T-helper 1 cell treated with Interleukin-12 subunit alpha and Interleukin-12 subunit beta and Interleukin-4 antibody, amounts not matched to agents 30 μg/mL and 1 μg/mL, for 36 hours (primary cell): ENCODE measurements at regions not wholly inside any gene's neighbourhood (a gene's known extent, or its start where the extent isn't known, plus 50 kb on each side); places are given as distances from the start of the nearest gene placed in this dataset.

Experiments
- H3K27ac Mint-ChIP-seq: one replicate; pipeline ENCODE4 v1.8.0; 2021; ENCODE audit warnings: mild to moderate bottlenecking, mixed read lengths
- H3K27me3 Mint-ChIP-seq: one replicate; pipeline ENCODE4 v1.8.0; 2021; ENCODE audit warnings: low read depth, mixed read lengths
- H3K36me3 Mint-ChIP-seq: one replicate; pipeline ENCODE4 v1.8.0; 2021; ENCODE audit warnings: low read depth, mixed read lengths
- H3K4me1 Mint-ChIP-seq: one replicate; pipeline ENCODE4 v1.8.0; 2021; ENCODE audit warnings: low read depth, mixed read lengths
- H3K4me3 Mint-ChIP-seq: one replicate; pipeline ENCODE4 v1.8.0; 2021; ENCODE audit warnings: mild to moderate bottlenecking, moderate library complexity, mixed read lengths
- H3K9me3 Mint-ChIP-seq: one replicate; pipeline ENCODE4 v1.8.0; 2021; ENCODE audit warnings: mixed read lengths

GRCh38 chr4:123809864-123810263, 413.3 kb downstream of the SPRY1 start:
- H3K9me3 Mint-ChIP-seq, result no peaks in the 10 kb centered on the region

DNA sequence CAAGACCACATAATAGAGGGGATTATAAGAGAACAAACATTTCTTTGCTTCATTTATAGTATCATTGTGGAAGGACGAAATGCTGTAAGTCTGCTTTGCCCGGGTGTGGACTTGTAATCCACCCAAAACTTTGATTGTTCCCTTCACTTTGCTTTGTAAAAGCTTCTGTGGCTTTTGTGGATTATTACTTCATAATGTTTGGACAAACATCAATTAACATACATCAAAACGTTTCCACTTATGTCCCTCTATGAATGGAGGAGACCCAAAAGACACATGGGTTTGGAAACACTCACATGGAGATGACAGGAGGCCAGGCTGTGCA, 415.4 kb downstream of the SPRY1 start:
- H3K36me3 Mint-ChIP-seq, result no peaks in the 10 kb centered on the region
- H3K4me3 Mint-ChIP-seq, result no peak overlapping the region
- H3K27me3 Mint-ChIP-seq, result peaks cover 12% of the 10 kb centered on the region
- no peaks in the 10 kb centered on the region for H3K9me3 Mint-ChIP-seq
- no peak overlapping the region for H3K27ac Mint-ChIP-seq
- H3K4me1 Mint-ChIP-seq, result peaks cover 2% of the 10 kb centered on the region

More at GRCh38 chr4:123809864-123810263, 413.3 kb downstream of the SPRY1 start:
- Mint-ChIP-seq H3K4me3 (no peak overlapping the region), H3K4me1 (peaks cover 2% of the 10 kb centered on the region), H3K36me3 (no peaks in the 10 kb centered on the region), H3K27me3 (peaks cover 15% of the 10 kb centered on the region), H3K27ac (no peak overlapping the region)

DNA sequence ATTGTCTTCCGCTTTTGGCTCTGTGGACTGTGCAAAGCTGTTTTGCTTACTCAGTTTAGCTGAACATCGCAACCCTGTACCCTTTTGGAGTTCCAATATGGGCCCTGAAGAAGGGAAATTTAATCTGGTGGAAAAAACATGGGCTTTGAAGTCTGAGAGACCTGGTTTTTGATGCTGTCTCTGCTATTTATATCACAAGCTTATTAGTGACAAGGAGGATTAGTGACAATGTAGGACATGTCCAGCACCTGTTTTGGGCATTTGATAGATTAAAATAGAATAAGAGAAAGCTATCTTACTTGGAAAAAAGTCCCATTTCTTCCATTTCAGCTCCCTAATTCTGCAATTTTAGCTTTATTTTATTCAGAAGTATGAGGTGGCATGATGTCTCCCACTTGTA, 417.3 kb downstream of the SPRY1 start:
- Mint-ChIP-seq H3K27ac (no peak overlapping the region), H3K36me3 (no peaks in the 10 kb centered on the region), H3K27me3 (peaks cover 12% of the 10 kb centered on the region), H3K4me3 (no peak overlapping the region), H3K4me1 (peaks cover 2% of the 10 kb centered on the region), H3K9me3 (no peaks in the 10 kb centered on the region)

DNA sequence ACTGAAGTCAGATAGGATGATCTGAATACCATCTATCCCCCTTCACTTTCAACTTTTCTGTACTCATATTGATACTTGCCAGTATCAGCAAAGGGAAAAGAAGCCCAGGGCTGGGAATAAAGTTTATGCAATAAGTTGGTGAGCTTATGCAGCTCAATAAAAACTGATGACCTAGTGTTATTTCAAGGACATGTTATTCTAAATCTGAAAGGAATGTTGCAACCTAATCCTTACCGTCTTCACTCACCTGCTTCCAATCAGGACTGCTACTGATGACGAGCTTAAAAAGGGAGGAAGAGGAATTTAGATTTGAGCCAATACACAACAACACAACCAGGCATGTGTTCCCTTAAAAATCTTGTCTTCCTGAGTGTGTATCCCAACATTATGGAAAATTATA, 419.9 kb downstream of the SPRY1 start:
- Mint-ChIP-seq H3K36me3 (no peaks in the 10 kb centered on the region), H3K27me3 (peaks cover 10% of the 10 kb centered on the region), H3K9me3 (no peaks in the 10 kb centered on the region), H3K4me3 (no peak overlapping the region), H3K27ac (no peak overlapping the region), H3K4me1 (peaks cover 2% of the 10 kb centered on the region)

DNA sequence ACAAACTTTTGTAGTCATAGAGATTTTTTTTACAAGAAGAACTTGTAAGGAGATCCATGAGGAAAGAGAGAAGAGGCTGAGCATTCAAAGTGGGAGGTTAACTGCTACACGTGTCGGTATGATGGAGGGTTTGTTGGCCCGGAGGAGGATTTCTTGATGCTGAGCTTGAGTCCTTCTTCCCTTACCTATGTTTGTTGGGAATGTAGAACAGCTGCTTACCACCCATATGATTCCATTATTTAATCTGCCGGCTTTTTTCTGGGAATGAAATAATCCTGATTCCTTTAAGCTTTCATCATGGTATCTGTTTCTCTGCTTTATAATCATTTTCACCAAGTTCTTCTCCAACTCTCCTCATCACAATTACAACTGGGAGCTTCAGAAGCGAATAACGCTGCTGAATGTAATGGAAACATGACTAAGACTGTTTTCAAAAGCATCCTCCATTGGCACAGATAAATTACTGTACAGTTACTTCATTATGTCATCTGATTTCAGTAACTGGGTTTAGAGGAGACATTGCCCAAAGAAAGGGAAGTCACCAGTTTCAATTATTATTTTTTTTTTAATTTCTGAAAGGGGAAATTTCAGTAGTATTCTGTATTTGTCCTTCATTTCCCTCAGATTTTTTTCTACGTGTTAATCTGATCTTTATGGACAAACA, 420.6 kb downstream of the SPRY1 start:
- no peaks in the 10 kb centered on the region for H3K4me1 Mint-ChIP-seq
- H3K4me3 Mint-ChIP-seq, result no peak overlapping the region
- no peaks in the 10 kb centered on the region for H3K36me3 Mint-ChIP-seq
- H3K27me3 Mint-ChIP-seq, result peaks cover 4% of the 10 kb centered on the region
- H3K27ac Mint-ChIP-seq, result no peak overlapping the region
- no peaks in the 10 kb centered on the region for H3K9me3 Mint-ChIP-seq

GRCh38 chr4:123819362-123820035, 422.9 kb downstream of the SPRY1 start:
- no peaks in the 10 kb centered on the region for H3K4me1 Mint-ChIP-seq

DNA sequence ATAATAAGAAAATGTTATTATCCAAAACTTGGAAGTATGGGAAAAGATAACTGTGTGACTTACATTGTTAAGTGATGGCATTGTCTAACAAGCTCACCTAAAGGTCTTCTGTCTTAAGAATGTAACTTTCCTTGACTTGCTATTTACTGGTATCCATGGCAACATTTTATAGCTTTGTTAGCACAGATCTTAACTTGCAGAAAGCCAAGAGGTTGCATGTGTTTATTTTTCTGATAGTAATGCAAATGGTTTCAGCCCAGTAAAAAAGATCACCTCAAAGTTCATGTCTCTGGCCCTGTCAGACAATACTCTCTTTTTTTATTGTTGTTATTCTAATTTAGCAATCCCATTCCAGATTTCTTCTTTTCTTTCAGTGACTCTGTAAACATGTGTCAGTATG, 425.3 kb downstream of the SPRY1 start:
- H3K27me3 Mint-ChIP-seq, result peaks cover 4% of the 10 kb centered on the region
- H3K36me3 Mint-ChIP-seq, result no peaks in the 10 kb centered on the region
- H3K27ac Mint-ChIP-seq, result no peak overlapping the region
- no peaks in the 10 kb centered on the region for H3K9me3 Mint-ChIP-seq
- H3K4me1 Mint-ChIP-seq, result no peaks in the 10 kb centered on the region
- H3K4me3 Mint-ChIP-seq, result no peak overlapping the region

More at GRCh38 chr4:123819362-123820035, 422.9 kb downstream of the SPRY1 start:
- Mint-ChIP-seq H3K27ac (no peak overlapping the region), H3K4me3 (no peak overlapping the region), H3K27me3 (peaks cover 4% of the 10 kb centered on the region), H3K9me3 (no peaks in the 10 kb centered on the region), H3K36me3 (no peaks in the 10 kb centered on the region)

- Mint-ChIP-seq H3K4me3 (no peak overlapping the region), H3K9me3 (no peaks in the 10 kb centered on the region), H3K36me3 (no peaks in the 10 kb centered on the region), H3K27me3 (peaks cover 4% of the 10 kb centered on the region), H3K27ac (no peak overlapping the region), H3K4me1 (no peaks in the 10 kb centered on the region)
These were observed 425.8 kb downstream of the SPRY1 start for GRCh38 chr4:123822353-123822752.

GRCh38 chr4:123823244-123823643, 426.6 kb downstream of the SPRY1 start:
- no peak overlapping the region for H3K4me3 Mint-ChIP-seq
- H3K27ac Mint-ChIP-seq, result no peak overlapping the region
- H3K4me1 Mint-ChIP-seq, result no peaks in the 10 kb centered on the region
- H3K9me3 Mint-ChIP-seq, result no peaks in the 10 kb centered on the region
- no peaks in the 10 kb centered on the region for H3K36me3 Mint-ChIP-seq
- peaks cover 4% of the 10 kb centered on the region for H3K27me3 Mint-ChIP-seq

DNA sequence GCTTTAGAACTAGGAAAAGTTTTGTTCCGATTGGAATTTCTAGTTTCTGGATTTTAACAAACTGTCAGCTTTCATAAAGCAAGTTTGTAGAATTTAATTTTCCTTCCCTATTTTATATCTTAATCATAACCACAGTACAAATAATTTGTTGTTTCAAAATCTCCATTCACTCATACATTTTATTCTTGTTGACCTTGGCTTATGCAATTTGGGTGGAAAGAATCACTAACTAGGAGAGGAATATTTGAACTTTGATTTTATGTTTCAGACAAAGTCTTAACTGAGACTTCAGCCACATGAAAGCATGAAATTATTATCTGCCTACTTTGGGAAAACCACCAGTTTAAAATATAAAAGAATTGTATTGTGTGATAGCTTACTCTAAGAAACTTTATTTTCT, 427.9 kb downstream of the SPRY1 start:
- Mint-ChIP-seq H3K4me1 (no peaks in the 10 kb centered on the region), H3K27me3 (peaks cover 4% of the 10 kb centered on the region), H3K4me3 (no peak overlapping the region), H3K36me3 (no peaks in the 10 kb centered on the region), H3K27ac (no peak overlapping the region), H3K9me3 (no peaks in the 10 kb centered on the region)

DNA sequence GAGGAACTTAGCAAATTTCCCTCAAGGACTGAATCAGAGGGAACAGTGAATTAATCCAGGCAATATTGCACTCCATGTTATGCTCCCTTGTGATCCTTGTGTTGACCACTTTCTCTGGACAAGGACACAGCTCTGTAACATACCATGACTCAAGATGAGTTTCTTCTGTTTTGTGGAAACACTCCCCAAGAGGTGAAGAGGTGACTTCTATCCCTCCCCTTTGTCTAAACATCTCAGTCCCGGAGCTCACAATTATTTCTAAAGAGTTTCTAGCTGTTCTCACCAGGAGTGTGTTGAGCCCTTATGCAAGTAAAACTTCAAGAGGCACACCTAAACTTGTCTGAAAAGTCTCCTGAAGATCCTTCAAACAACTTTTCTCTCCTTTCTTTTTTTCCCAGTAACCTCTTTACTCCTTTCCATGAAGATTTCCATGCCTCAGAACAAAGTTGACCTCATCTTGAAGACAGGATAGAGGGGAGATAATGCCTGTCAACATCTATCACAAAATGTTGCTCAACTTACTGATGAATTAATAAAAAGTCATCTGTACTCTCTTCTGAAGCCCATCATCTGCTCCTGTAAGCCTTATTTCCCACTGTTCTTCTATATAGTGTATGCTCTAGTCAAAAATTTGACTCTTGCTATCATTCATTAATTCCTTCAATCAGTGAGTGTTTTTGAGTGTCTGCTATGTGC, 429.1 kb downstream of the SPRY1 start:
- no peaks in the 10 kb centered on the region for H3K36me3 Mint-ChIP-seq
- no peaks in the 10 kb centered on the region for H3K9me3 Mint-ChIP-seq
- H3K4me1 Mint-ChIP-seq, result no peaks in the 10 kb centered on the region
- H3K27me3 Mint-ChIP-seq, result peaks cover 4% of the 10 kb centered on the region
- H3K4me3 Mint-ChIP-seq, result no peak overlapping the region
- no peak overlapping the region for H3K27ac Mint-ChIP-seq

GRCh38 chr4:123826896-123827295, 430.3 kb downstream of the SPRY1 start:
- Mint-ChIP-seq H3K4me3 (no peak overlapping the region), H3K27me3 (peaks cover 4% of the 10 kb centered on the region), H3K4me1 (no peaks in the 10 kb centered on the region), H3K9me3 (no peaks in the 10 kb centered on the region), H3K27ac (no peak overlapping the region), H3K36me3 (no peaks in the 10 kb centered on the region)

DNA sequence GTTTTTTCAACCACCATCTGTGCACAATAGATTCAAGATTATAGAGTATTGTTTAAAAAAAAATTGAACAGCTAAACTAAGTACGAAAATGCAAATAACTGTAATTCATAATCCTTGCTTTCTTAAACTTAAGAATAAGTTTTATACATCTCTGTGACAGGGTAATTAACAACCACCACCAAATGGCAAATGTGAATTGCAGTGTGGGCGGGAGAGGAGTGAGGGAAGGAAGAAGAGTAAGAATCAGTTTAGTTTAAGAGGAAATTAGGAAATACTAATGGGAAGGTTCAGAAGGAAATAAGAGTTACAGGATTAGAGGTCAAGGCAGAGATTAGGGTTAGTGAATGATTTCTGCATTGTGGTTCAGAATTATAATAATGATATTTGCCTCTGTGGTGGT, 430.9 kb downstream of the SPRY1 start:
- H3K4me3 Mint-ChIP-seq, result no peak overlapping the region
- H3K27ac Mint-ChIP-seq, result no peak overlapping the region
- H3K4me1 Mint-ChIP-seq, result no peaks in the 10 kb centered on the region

DNA sequence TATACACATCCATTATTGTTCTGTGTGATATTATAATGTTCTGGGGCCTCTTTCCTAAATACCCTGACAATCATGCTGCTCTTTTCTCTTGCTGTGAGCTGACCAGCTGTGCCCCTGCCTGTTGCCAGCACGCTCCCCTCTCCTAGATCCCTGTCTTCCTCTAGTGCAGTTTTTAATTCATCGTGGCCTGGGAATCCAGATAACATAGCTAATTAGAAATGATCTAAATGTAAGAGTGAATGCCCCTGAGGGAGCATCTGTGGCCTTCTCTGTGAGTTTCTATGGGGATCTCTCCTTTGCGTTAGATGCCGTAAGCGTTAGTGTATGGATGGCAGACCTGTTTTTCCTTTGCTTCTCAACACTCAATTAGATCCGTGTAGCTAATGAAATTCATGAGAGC, 434.3 kb downstream of the SPRY1 start:
- no peaks in the 10 kb centered on the region for H3K9me3 Mint-ChIP-seq
- no peak overlapping the region for H3K4me3 Mint-ChIP-seq
- H3K4me1 Mint-ChIP-seq, result no peaks in the 10 kb centered on the region
- no peaks in the 10 kb centered on the region for H3K36me3 Mint-ChIP-seq
- no peak overlapping the region for H3K27ac Mint-ChIP-seq
- H3K27me3 Mint-ChIP-seq, result no peaks in the 10 kb centered on the region

More for the DNA sequence above, 430.9 kb downstream of the SPRY1 start:
- Mint-ChIP-seq H3K27me3 (peaks cover 4% of the 10 kb centered on the region), H3K9me3 (no peaks in the 10 kb centered on the region), H3K36me3 (no peaks in the 10 kb centered on the region)
